ENCODE measurements at regions not wholly inside any gene's neighbourhood (a gene's known extent, or its start where the extent isn't known, plus 50 kb on each side); places are given as distances from the start of the nearest gene placed in this dataset.

GRCh38 chr18:53894675-53895442 lies 329.6 kb downstream of the MBD2 start:
- no peaks in the 10 kb centered on the region for H3K27me3 ChIP-seq (ENCODE audit: control insufficient read depth, insufficient read depth, low read length)
- WGBS, 2 experiments (ENCODE audit: extremely low coverage in 2 of 2, insufficient read length in 1 of 2): no CpG with 5 or more reads among the region's 5 CpGs
- H2BK15ac ChIP-seq (ENCODE audit: low read depth, low read length): no peak overlapping the region
- peaks cover 10% of the 10 kb centered on the region for H3K9me3 ChIP-seq (ENCODE audit: control insufficient read depth, insufficient read depth, low read length)
- H3K9me1 ChIP-seq (ENCODE audit: insufficient read depth, low read length): no peaks in the 10 kb centered on the region
- H3K4me3 ChIP-seq (ENCODE audit: insufficient read depth, low read depth, low read length): no peak overlapping the region
- no peak overlapping the region for H3K4ac ChIP-seq (ENCODE audit: low read depth, low read length)
- H4K91ac ChIP-seq (ENCODE audit: insufficient read depth, low read depth, low read length): no peak overlapping the region
- no peak overlapping the region for H2BK20ac ChIP-seq (ENCODE audit: low read depth, low read length)
- no peaks in the 10 kb centered on the region for H4K20me1 ChIP-seq (ENCODE audit: insufficient read depth, low read length)
- CTCF ChIA-PET: no interaction called here
- in situ Hi-C loops (cut with MboI; ENCODE audit: low sequenced_read_pairs): no loop called here
- H2AK9ac ChIP-seq (replicated peaks; ENCODE audit: low read depth, low read length, poor library complexity): no peak overlapping the region
- no peak overlapping the region for H2AFZ ChIP-seq (replicated peaks; ENCODE audit: low read length, poor library complexity)
- intact Hi-C loops (cut with micrococcal nuclease): no loop called here
- H3K4me2 ChIP-seq (ENCODE audit: low read depth, low read length): no peak overlapping the region
- no peak overlapping the region for H3K56ac ChIP-seq (ENCODE audit: extremely low read depth, insufficient read depth, low read length)
- no peak overlapping the region for H3K18ac ChIP-seq (ENCODE audit: low read depth, low read length)
- H2BK120ac ChIP-seq (ENCODE audit: low read depth, low read length): no peak overlapping the region
- no peak overlapping the region for H4K5ac ChIP-seq (ENCODE audit: low read depth, low read length)
- DNase-seq: no peak
- H2AK5ac ChIP-seq (ENCODE audit: low read depth, low read length): no peak overlapping the region
- no peak overlapping the region for H3K9ac ChIP-seq (ENCODE audit: low read depth, low read length)
- TF ChIP-seq CTCF (conservative IDR thresholded peaks at IDR 0.05; ENCODE audit: low read depth, low read length) (no peak), POLR2A (IDR thresholded peaks at IDR 0.05; ENCODE audit: low read depth, low read length) (no peak), NFE2L2 (IDR thresholded peaks at IDR 0.05; ENCODE audit: low read depth, low read length) (no peak)
- H4K8ac ChIP-seq (ENCODE audit: low read depth in 2 of 2, low read length in 2 of 2): no peak overlapping the region
- no peaks in the 10 kb centered on the region for H3K36me3 ChIP-seq (ENCODE audit: control insufficient read depth, insufficient read depth, low read length)
- no peak overlapping the region for H2BK5ac ChIP-seq (ENCODE audit: low read depth, low read length, poor library complexity, severe bottlenecking)
- dilution Hi-C loops (cut with HindIII; ENCODE audit: low sequenced_read_pairs, unreplicated experiment): no loop called here
- ATAC-seq (ENCODE audit: low read depth): no peak
- H3K4me1 ChIP-seq (ENCODE audit: control insufficient read depth, insufficient read depth, low read length): no peaks in the 10 kb centered on the region
- H3K79me1 ChIP-seq (ENCODE audit: low read depth in 1 of 2, low read length in 2 of 2): no peaks in the 10 kb centered on the region
- no TSS peak for BruUV-seq (replicated peaks)
- H3K23ac ChIP-seq (ENCODE audit: low read depth, low read length): no peak overlapping the region
- H3K14ac ChIP-seq (replicated peaks; ENCODE audit: low read depth, low read length): no peak overlapping the region
- POLR2A ChIA-PET (ENCODE audit: unreplicated experiment): no interaction called here
- H3K27ac ChIP-seq (ENCODE audit: insufficient read depth, low read length): no peak overlapping the region

All from IMR-90 (cell line).